Stimulated activated CD4-positive, alpha-beta T cell treated with anti-CD3 and anti-CD28 coated beads, Interleukin-15, amount 100 ng/mL, for 48 hours (primary cell): ENCODE measurements at regions not wholly inside any gene's neighbourhood (a gene's known extent, or its start where the extent isn't known, plus 50 kb on each side); places are given as distances from the start of the nearest gene placed in this dataset.
"Not testable (repeated sequence)": the region's sequence is repeated elsewhere in the genome, so short reads cannot be mapped to it uniquely, and the experiment has no call there.

ENCODE experiments used
- DNase-seq, 2 donors: peaks; one replicate each; pipeline ENCODE4 v3.0.0-alpha.2; 2020; ENCODE audit warnings: low read depth in 2 of 2

DNA sequence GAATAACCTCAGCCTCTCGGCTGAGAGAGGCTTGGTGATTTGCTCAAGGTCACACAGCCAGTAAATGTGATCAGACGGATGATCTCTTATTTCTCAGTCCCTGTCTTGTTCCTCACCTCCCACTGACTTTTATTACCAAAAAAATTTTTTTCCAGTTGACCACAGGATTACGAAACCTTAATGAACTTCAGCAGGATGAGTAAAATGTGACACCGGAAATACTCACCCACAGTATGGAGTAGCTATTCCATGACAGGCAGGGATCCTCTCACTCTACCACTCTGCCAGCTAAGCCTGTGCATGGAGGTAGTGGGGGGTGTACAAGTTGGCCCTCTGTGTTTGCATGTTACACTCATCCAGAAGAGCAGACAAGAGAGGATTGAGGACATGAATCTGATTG lies 916.4 kb downstream of the UQCRFS1 start:
- DNase-seq: no peak

DNA sequence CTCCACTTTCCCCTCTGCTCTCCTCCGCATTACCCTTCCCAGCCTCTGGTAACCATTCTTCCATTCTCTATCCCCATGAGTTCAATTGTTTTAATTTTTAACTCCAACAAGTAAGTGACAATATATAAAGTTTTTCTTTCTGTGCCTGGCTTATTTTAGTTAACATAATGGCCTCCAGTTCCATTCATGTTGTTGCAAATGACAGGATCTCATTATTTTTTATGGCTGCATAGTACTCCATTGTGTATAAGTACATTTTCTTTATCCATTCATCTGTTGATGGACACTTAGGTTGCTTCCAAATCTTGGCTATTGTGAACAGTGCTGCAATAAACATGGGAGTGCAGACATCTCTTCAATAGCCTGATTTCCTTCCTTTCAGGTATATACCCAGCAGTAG lies 918.0 kb downstream of the UQCRFS1 start:
- DNase-seq: not testable (repeated sequence)

DNA sequence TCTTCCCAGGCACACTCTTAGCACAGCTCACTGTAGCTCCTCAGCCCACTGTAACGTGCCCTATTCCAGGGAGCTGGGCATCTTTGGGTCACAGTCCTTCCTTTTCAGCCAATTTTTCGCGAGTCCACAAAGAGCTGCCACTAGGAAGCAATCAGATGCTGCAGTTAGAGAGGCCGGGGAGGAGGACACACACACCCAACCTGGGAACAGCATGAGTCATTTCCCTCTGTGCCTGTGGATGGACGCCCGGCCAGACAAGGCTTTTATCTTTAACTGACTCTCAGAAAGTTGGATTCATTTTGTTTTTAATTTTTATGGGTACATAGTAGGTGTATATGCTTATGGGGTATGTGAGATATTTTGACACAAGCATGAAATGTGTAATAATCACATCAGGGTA lies 918.6 kb downstream of the UQCRFS1 start:
- DNase-seq: no peak

DNA sequence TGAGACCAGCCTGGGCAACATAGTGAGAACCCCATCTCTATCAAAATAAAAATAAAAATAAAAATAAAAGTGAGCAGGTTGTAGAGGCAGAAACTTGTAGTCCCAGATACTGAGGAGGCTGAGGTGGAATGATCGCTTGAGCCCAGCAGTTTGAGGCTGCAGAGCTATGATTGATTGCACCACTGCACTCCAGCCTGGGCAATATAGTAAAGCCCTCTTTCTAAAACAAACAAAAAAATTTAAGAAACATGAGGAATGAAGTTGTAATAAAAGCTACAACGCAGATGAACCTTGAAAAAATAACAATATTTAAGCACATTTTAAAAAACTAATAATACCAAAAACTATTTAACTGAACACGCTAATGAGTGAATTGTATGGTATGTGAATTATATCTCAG lies 919.3 kb downstream of the UQCRFS1 start:
- DNase-seq: no peak

DNA sequence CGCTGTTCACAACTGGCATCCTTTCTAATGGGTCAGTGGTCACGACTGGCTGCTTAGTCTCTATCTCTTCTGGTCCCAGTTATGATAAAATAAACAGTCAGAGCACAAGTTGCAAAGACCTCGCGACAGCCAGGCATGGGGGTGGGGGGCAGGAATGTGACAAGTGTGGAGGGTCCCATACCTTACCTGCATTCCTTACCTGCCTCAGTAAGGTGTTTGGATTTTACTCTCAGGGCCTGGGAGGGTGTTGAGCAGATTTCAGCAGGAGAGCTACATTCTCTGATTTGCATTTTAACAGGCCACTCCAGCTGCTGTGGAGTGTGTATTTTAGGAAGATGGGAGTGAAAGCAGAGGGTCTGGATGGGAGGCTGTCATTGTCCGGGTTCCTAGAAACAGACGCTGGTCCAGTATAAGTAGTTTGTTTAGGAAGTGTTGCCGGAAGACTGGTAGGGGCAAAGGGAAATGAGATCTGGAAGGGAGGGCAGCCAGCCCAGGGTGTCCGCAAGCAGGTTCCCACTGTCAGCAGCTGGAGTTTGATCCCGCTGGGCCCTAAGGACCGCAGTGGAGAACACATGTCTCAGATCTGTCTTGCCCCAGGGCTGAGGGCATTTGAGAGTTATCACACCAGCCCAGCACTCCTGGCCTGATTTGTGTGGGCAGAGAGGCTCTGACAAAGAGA lies 920.0 kb downstream of the UQCRFS1 start:
- no peak for DNase-seq

DNA sequence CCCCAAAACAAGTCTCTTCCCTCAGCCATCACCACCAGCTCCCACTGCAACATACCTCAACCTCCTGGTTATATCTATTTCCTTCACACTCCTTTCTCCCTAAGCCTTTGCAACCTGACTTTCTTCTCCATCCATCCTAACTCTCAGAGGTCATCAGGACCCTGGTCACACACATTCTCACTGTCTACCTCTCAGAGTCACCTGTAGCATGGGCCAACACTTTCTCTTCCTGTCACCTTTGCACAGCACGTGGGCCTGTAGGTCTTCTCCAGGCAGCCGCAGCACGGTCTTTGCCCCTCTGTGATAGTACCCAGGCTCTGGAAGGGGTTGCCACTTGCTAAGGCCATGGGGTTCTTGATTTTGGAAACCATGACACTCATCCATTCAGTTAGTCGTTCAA lies 921.1 kb downstream of the UQCRFS1 start:
- no peak for DNase-seq

DNA sequence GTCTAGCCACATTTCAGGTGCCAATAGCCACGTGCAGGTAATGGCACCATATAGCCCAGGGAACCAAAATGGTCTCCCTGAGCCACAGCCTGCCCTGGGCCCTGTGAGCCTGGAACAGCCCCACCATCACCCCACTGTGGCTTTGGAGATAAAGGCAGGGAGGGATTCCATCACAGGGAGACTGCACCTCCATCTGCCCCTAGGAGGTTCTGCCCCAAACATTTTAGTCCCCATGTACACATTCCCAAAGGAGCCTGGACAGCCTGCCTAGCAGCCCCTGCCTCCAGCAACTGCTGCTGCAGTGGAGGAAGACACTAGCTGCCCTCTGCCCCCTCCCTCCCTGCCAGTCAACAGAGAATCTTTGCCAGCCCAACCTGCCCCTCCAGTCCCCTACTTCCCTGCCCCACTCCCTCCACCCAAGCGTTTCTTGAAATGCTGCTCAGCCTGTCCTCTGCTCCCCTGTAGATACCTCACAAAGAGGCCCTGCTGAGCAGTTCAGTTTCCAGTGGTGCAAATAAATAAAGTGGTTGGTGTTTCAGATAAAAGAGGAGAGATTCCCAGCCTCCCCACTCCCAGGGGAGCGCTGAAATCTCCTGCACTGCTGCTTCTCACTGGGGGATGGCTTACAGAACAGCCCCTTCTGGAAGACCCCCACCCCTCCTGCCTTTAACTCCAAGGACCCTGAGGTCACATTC lies 921.8 kb downstream of the UQCRFS1 start:
- no peak for DNase-seq

DNA sequence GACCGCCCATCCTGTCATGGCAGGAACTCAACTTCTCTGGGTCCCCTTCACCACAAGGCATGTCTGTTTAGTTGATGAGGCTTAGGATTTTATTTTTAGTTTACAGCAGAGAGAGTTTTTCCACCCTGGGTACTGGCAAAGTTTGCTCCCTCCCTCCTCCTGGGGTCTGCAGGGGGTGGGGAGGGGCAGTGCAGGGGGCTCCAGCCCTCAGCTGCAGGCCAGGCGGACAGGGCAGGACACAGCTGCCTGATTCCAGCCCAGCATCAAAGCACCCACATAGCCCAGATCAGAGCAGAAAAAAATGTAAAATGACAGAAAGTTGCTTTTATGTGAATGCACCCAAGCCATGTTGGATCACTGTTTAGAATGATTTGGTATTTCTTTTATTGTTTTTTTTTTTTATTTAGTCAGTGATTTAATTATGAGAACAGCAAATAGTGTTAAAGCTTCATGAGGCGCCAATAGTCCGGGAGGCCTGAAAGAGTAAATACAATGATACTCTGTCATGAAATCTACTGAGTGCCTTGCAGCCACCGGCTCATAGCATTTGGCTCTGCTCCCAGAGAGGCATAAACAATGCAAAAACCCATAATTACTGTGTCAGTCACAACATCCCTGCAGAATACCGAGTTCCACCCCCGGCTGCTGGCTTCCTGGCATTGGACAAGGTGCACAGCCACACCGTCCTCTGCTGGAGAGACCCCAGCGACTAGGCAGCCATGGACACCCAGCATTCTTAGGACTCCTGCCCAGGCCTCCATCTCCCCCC lies 923.5 kb downstream of the UQCRFS1 start:
- DNase-seq: no peak

DNA sequence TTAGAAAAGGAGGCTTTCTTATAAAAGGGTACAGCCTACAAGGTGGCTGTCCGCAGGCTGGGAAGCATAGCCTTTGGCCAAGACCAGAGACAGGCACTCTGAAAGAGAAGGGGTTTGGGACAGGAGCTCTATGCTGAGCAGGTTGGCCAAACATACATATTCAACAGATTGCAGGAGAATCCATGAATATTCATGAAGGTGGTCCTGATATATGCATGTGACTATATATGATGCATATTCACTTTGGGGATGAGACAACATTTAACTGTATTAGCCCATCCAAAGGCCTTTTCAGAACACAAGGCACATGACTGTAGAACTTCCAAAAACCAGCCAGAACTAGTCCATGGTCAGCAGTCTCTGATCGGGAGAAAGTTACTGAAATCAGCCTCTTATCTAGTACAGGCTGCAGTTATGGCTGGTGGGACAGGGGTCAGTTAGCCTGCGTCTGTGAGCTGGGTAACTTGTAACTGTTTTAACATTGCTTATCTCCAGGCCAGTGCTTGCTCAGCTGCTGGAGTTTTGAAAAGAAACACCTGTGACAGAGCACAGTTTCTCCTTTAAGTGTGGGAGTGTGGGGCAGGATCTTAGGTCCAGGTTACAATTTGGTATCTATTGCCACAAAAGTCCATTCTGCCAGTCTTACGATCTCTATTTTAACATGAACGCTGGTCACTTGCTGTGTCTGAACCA lies 924.2 kb downstream of the UQCRFS1 start:
- DNase-seq: no peak

DNA sequence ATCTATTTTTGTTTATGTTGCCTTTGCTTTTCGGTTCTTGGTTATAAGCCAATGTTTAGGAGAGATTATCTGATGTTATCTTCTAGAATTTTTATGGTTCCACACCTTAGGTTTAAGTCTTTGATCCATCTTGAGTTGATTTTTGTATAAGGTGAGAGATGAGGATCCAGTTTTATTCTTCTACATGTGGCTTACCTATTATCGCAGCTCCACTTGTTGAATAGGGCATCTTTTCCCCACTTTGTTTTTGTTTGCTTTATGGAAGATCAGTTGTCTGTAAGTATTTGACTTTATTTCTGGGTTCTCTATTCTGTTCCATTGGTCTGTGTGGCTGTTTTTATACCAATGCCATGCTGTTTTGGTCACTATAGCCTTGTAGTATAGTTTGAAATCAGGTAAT lies 927.0 kb downstream of the UQCRFS1 start:
- no peak for DNase-seq

DNA sequence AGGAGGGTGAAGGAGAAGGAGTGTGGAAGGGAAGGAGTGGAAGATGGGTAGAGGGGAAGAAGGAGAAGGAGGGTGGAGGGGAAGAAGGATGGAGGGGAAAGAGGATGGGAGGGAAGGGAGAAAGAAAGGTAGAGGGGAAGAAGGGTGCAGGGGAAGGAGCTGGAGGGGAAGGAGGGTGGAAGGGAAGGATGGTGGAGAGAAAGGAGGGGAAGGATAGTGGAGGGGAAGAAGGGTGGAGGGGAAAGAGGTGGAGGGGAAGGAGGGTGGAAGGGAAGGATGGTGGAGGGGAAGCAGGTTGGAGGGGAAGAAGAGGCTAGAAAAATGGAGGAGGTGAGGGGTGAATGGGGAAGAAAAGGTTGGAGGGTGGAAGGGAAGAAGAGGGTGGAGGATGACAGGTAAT lies 927.9 kb downstream of the UQCRFS1 start:
- DNase-seq: no peak

DNA sequence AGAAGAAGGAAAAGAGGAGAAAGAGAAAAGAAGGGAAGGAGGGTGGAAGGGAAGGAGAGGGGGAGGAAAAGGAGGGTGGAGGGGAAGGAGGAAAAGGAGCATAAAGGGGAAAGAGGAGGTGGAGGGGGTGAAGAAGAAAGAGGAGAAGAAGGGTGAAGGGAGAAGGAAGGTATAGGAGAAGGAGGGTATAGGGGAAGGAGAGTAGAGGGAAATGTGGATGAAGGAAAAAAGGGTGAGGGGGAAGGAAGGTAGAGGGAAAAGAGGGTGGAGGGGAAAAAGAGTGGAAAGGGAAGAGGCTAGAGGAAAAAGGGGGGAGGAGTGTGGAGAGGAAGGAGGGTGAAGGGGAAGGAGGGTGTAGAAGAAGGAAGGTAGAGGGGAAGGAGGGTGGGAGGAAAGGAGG lies 928.6 kb downstream of the UQCRFS1 start:
- DNase-seq: no peak

DNA sequence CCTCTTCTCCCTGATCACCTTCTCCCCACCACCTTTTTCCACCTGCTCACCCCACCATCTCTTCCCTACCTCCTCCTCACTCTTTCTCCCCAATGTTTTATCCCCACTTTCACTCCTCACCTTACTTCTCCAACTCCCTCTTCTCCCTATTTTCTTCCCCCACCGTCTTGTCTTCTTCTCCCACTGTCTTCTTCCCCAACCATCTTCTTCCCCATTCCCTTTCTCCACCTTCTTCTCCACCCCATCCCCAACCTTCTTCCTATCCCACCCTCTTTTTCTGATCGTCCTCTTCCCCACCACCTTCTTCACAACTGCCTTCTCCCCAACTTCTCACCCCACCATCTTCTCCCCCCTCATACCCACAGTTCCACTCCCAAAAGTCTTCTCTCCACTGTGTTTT lies 929.4 kb downstream of the UQCRFS1 start:
- no peak for DNase-seq

DNA sequence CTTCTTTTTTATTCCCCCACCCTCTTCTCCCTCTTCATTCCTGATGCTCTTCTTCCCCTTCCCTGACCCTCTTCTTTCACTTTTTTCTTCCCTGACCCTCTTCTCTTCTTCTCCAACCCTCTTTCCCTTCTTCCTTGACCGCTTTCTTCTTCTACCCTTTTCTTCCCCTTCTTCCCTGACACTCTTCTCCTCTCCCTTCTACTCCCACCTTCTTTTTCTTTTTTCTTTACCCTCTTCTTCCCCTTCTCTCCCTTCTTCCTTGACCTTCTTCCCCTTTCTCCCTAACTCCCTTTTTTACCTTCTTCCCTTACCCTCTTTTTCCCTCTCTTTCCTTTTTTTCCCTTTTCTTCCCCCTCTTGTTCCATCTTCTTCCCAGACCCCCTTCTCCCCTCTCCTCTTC lies 931.3 kb downstream of the UQCRFS1 start:
- no peak for DNase-seq

DNA sequence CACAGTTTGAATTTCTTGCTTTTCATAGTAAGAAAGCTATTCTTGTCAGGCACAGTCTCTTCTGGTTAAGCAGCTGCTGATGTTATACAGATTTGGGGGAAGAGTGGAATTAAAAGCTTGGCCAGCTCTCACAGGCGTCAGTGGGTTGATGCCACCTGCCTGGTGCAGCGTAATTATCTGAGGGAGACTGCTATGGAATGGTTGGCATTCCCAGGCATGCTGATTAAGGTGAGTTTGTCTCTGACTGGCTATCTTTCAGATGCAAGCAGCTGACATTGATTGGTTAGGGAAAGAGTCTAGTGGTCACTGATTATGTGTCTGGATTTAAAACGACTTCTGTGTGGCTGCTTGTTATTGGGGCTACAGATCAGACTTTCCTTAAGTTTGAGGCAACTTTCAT lies 948.4 kb downstream of the UQCRFS1 start:
- no peak for DNase-seq

DNA sequence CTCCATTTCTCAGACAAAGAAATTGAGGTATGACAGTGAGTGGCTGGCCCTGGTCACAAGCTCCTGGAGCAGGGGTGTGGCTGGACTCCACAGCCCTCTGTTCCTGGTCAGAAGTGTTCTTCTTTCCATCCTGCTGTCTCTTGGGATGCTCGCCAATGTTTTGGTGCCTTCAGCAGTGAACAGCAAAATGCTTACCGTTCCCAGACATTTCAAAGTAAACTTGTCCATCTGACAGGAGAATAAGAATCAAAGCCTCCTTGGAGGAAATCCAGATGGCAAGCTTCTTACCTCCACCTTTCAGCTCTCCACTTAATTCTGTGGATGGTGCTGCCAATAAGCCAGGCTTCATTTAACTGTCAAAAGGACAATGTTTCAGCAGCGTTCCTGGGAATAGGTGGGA lies 954.1 kb downstream of the UQCRFS1 start:
- no peak for DNase-seq

DNA sequence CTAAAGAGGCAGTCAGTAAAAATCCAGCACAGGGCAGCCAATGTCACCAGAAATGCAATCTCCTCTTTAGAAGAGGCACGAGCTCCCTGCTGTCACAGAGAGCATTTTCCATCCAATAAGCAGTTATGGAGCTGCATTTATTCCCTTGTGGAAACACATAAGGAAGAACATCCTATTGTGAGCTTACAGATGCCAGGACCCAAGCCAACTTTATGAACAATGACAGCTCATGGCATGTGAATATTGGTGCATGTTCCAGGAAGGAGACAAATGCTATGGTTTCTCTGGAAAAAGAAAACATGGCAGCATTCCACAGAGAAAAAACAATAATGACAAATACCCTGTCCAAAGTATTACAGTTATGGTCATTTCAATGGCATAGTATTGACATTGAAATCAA lies 955.6 kb downstream of the UQCRFS1 start:
- DNase-seq: no peak

DNA sequence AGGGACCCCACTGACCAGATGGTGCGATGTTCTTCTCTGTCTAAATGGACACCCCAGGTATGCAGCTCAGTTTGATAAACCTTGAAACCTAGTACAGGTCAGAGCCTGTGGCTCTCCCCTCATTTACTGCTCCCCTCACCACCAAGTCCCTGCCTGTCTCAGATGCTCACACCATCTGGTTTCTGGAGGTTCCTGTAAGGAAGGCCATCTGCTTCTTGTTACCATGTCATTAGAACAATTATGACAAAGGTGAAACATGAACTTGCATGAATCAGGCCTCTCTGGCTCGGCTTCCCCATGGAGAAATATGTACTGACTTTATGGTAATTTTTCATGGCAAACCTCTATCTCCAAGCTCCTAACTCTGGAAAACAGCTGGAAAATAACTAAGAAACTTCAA lies 965.7 kb downstream of the UQCRFS1 start:
- no peak for DNase-seq

DNA sequence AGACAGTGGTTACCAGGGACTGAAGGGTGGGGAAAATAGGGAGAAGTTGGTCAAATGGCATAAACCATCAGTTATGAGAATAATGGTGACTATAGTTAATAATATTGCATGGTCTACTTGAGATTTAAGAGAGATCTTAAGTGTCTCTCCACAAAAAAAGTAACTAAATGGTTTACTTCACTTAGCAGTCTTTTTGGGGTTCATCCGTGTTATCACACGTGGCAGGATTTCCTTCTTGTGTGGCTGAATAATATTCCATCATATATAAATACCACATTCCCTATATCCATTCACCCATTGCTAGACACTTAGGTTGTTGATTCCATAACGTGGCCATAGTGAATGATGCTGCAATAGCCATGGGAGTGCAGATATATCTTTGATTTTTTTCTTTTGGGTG lies 967.0 kb downstream of the UQCRFS1 start:
- DNase-seq: no peak

DNA sequence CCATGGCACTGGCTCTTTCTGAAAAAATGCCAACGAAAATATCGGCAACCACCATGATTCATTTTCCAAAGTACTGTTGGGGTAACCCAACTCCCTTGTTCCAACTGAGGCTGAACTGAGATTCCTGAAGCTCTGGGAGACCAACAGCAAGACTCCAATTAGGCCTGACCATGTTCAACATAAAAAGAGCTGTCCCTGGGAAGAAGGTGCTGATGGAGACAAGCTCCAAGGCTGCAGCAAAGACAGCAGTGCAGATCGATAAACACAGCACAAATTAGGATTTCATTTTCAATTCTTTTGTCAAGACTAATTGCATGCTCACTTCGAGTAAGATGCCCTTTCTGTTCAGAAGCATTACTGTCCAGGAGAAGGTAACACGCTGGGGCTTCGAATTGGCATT lies 968.0 kb downstream of the UQCRFS1 start:
- DNase-seq: no peak

DNA sequence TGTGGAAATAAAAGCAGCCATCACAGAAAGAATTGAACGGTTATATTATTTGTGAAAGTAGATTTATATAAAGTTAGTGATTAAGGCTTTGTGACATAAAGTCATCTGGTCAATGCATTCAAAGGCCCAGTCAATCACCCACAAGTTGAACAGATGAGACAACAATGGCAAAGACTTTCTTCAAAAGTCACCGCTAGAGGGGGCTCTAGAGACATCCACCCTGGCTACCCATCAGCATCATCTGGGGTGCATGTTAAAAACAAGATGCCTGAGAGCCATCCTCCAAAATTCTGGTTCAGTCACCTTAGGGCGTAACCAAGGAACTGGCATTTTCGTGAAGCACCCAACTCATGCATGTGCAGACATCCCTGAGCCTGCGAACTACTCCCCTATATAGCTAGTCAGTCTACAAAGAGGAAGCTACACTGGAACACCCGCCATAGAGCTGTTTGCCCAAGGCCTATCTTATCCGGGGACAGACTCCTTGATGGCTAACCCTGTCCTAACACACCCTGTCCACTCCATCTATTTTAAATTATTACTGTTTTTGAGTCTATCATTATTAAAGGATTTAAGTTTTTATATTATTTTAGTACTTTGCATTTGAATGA lies 970.5 kb downstream of the UQCRFS1 start:
- DNase-seq: peak in 1 of 2 donors; percentile 1

DNA sequence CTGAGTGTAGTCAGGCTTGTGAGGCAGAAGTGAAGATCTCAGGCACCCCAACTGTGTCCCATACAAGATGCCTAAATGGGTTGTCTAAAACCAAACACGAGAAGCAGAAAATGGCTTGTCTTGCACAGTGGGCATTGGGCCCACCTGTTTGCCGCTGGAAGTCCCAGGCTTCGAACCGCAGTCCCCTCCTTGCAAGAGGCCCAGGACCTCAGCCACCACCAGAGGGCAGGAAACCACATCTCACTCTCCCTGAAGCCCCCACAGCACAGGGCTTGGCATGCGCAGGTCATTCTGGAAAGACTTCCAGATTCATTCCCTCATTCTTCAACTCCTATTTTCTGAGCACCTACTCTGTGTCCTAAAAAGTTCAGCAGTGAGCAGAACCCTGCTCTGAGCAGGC lies 973.7 kb downstream of the UQCRFS1 start:
- DNase-seq: no peak
